Thoracic aorta (tissue), 2 donors: ENCODE measurements at regions not wholly inside any gene's neighbourhood (a gene's known extent, or its start where the extent isn't known, plus 50 kb on each side); places are given as distances from the start of the nearest gene placed in this dataset.

ENCODE experiments used
- ATAC-seq: fragments of 150-250 bp; one replicate; pipeline ENCODE4 v1.8.0; 2017; ENCODE audit warnings: low read depth; ENCODE audit not compliant: insufficient number of reproducible peaks, low FRiP score
- DNase-seq: peaks from one replicate; pipeline ENCODE4 v3.0.0-alpha.2; 2020; ENCODE audit warnings: low spot score
- H3K27ac ChIP-seq, 2 donors: fragments of 200-600 bp; sonication (generic); 1 replicate in 1 of 2; 2 replicates in 1 of 2; pipeline ENCODE4 v1.5.1; 2016; ENCODE audit warnings: mild to moderate bottlenecking in 2 of 2, moderate library complexity in 2 of 2
- H3K27me3 ChIP-seq: fragments of 200-600 bp; sonication (generic); replicated peaks from 2 replicates; pipeline ENCODE4 v1.6.0; 2016; ENCODE audit warnings: mild to moderate bottlenecking; ENCODE audit not compliant: insufficient read depth
- H3K36me3 ChIP-seq: fragments of 200-600 bp; sonication (generic); one replicate; pipeline ENCODE4 v1.5.1; 2016
- H3K4me1 ChIP-seq, 2 donors: fragments of 200-600 bp; sonication (generic); 1 replicate in 1 of 2; 2 replicates in 1 of 2; pipeline versions ENCODE4 v1.5.1 to v1.6.0; 2016; ENCODE audit warnings: low read depth in 2 of 2, mild to moderate bottlenecking in 1 of 2; ENCODE audit not compliant: control insufficient read depth in 1 of 2
- H3K4me3 ChIP-seq: fragments of 200-600 bp; sonication (generic); 2 replicates; pipeline ENCODE4 v1.5.1; 2016; ENCODE audit warnings: mild to moderate bottlenecking
- H3K9me3 ChIP-seq: fragments of 200-600 bp; sonication (generic); 2 replicates; pipeline ENCODE4 v1.5.1; 2016
- TF ChIP-seq, protein P1 (sequence below): fragments of 200-600 bp; sonication (generic); IDR thresholded peaks from one replicate; pipeline ENCODE4 v1.5.1; 2019; ENCODE audit warnings: antibody characterized with exemption

DNA sequence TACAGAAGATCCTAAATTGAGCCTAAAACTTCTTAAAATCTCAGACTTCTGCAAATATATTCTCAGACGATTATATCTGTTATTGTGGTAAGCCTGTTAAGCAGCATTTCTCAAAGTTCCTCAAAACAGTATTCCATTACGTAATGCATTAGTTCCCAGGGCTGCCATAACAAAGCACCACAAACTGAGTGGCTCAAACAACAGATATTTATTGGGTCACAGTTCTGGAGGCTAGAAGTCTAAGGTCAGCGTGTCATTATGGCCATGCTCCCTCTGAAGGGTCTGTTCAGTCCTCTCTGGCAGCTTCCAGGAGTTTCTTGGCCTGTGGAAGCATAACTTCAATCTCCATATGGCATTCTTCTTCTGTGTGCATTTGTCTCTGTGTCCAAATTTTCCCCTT is 103.5 kb upstream of the ST6GALNAC5 start:
- H3K27me3 ChIP-seq = no peaks in the 10 kb centered on the region
- H3K4me3 ChIP-seq = no peak overlapping the region
- no peaks in the 10 kb centered on the region for H3K4me1 ChIP-seq
- no peaks in the 10 kb centered on the region for H3K36me3 ChIP-seq
- no peak for DNase-seq
- H3K27ac ChIP-seq = no peak overlapping the region
- TF ChIP-seq, protein P1, sequence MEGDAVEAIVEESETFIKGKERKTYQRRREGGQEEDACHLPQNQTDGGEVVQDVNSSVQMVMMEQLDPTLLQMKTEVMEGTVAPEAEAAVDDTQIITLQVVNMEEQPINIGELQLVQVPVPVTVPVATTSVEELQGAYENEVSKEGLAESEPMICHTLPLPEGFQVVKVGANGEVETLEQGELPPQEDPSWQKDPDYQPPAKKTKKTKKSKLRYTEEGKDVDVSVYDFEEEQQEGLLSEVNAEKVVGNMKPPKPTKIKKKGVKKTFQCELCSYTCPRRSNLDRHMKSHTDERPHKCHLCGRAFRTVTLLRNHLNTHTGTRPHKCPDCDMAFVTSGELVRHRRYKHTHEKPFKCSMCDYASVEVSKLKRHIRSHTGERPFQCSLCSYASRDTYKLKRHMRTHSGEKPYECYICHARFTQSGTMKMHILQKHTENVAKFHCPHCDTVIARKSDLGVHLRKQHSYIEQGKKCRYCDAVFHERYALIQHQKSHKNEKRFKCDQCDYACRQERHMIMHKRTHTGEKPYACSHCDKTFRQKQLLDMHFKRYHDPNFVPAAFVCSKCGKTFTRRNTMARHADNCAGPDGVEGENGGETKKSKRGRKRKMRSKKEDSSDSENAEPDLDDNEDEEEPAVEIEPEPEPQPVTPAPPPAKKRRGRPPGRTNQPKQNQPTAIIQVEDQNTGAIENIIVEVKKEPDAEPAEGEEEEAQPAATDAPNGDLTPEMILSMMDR = no peak
- ATAC-seq = no peak
- no peaks in the 10 kb centered on the region for H3K9me3 ChIP-seq

- Histone ChIP-seq H3K36me3 (no peaks in the 10 kb centered on the region), H3K4me3 (peak overlapping the region; percentile 25), H3K27ac (no peak overlapping the region), H3K4me1 (no peaks in the 10 kb centered on the region), H3K27me3 (no peaks in the 10 kb centered on the region), H3K9me3 (no peaks in the 10 kb centered on the region)
- TF ChIP-seq, protein P1 = no peak
- ATAC-seq = no peak
- no peak for DNase-seq
Measured at GRCh38 chr1:76764638-76765454, 102.4 kb upstream of the ST6GALNAC5 start.

DNA sequence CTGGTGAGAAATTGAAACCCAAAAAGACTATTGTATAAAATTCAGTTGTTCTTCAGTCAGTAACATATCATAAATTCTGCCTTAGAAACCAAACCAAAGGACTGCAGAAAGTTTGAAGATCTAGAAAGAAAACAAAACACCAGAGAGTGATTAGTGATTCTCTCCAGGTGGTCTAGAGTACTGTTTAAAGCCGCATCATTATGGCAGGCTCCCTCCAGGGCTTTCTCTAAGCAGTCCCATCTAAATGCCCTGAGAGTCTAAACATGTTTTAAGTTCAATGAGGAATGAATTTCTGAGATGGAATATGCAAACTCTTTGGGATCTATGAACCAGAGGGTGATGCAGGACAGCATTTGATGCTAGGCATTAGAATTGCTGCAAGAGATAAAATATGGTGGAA is 100.9 kb upstream of the ST6GALNAC5 start:
- Histone ChIP-seq H3K4me1 (no peaks in the 10 kb centered on the region), H3K36me3 (no peaks in the 10 kb centered on the region), H3K4me3 (no peak overlapping the region), H3K27ac (no peak overlapping the region), H3K9me3 (no peaks in the 10 kb centered on the region), H3K27me3 (no peaks in the 10 kb centered on the region)
- no peak for ATAC-seq
- DNase-seq = no peak
- TF ChIP-seq, protein P1 = no peak

- ATAC-seq (no peak), DNase-seq (no peak)
- H3K4me1 ChIP-seq = no peaks in the 10 kb centered on the region
Measured at GRCh38 chr1:76769911-76770310, 97.4 kb upstream of the ST6GALNAC5 start.

GRCh38 chr1:76770979-76771378 is 96.3 kb upstream of the ST6GALNAC5 start:
- H3K4me3 ChIP-seq = no peak overlapping the region
- H3K9me3 ChIP-seq = no peaks in the 10 kb centered on the region
- TF ChIP-seq, protein P1 = no peak
- no peaks in the 10 kb centered on the region for H3K36me3 ChIP-seq
- no peak overlapping the region for H3K27ac ChIP-seq
- DNase-seq = no peak
- no peaks in the 10 kb centered on the region for H3K27me3 ChIP-seq
- ATAC-seq = no peak
- no peaks in the 10 kb centered on the region for H3K4me1 ChIP-seq

More at GRCh38 chr1:76769911-76770310, 97.4 kb upstream of the ST6GALNAC5 start:
- Histone ChIP-seq H3K36me3 (no peaks in the 10 kb centered on the region), H3K27ac (no peak overlapping the region), H3K27me3 (no peaks in the 10 kb centered on the region), H3K4me3 (no peak overlapping the region), H3K9me3 (no peaks in the 10 kb centered on the region)
- TF ChIP-seq, protein P1 = no peak
